ENCODE measurements at regions not wholly inside any gene's neighbourhood (a gene's known extent, or its start where the extent isn't known, plus 50 kb on each side); places are given as distances from the start of the nearest gene placed in this dataset.

DNA sequence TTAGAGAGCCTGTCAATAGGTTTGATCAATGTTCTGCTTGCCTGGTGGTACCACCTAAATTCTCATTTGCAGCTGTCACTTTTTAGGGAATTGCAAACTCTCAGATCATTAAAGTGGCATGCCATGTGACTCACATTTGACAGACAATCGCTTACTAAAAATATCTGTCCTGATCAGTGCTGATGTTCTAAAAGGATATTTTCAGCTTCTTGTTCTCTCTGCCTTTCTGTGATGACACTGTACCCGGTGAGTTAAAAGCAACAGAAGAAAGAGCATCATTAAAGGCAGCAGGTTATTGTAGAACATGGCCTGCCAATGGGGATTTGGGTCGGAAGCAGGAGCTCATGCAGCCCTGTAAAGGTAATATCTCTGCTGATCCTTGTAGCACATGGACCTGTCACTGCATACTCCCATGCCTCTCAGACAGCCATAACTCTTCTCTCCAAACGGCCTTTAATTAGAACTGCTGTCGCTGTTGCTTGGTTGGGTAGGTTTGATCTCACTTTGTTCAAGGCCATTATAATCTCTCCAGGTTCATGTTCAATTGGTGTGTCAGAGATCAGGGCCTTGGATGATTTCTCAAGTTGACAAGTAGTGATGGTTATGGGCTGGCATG, 441.3 kb upstream of the DEPDC1 start:
- TF ChIP-seq POLR2A (IDR thresholded peaks at IDR 0.05) = no peak
- no peak for TF ChIP-seq CTCF (IDR thresholded peaks at IDR 0.05)

Data from breast epithelium (tissue), 3 donors.